ENCODE measurements at regions not wholly inside any gene's neighbourhood (a gene's known extent, or its start where the extent isn't known, plus 50 kb on each side); places are given as distances from the start of the nearest gene placed in this dataset.

GRCh38 chr15:62929000-62929357, 113.6 kb upstream of the TPM1 start:
- TF ChIP-seq TAF1 (IDR thresholded peaks at IDR 0.05; ENCODE audit: low read depth, low read length): no peak
- TF ChIP-seq POLR2AphosphoS5 (IDR thresholded peaks at IDR 0.05; ENCODE audit: low read depth, low read length): no peak
- TF ChIP-seq POLR2A (IDR thresholded peaks at IDR 0.05; ENCODE audit: low read depth, low read length): no peak
- no peak for TF ChIP-seq PAX5 (IDR thresholded peaks at IDR 0.05; ENCODE audit: insufficient read depth, low read length, severe bottlenecking)
- no peak for TF ChIP-seq POU2F2 (IDR thresholded peaks at IDR 0.05; ENCODE audit: low read depth, low read length)
- TF ChIP-seq SPI1 (IDR thresholded peaks at IDR 0.05; ENCODE audit: low read depth, low read length): no peak
